AG04450 (cell line): ENCODE measurements at regions not wholly inside any gene's neighbourhood (a gene's known extent, or its start where the extent isn't known, plus 50 kb on each side); places are given as distances from the start of the nearest gene placed in this dataset.

Source experiments
- CTCF ChIA-PET: fragments of 300-600, 350-600 bp; formaldehyde crosslinking; extraction: SDS; loops from one replicate; lab custom pipeline; 2022; ENCODE audit warnings: antibody characterized with exemption, inconsistent platforms; lab: Charles Lee
- POLR2A ChIA-PET: fragments of 350-600 bp; formaldehyde crosslinking; extraction: SDS; loops from one replicate; lab custom pipeline; 2021; ENCODE audit warnings: antibody characterized with exemption, inconsistent platforms; lab: Yijun Ruan, JAX
- DNase-seq: peaks from one replicate; pipeline ENCODE4 v3.0.0-alpha.2; 2011; ENCODE audit warnings: low read depth, low spot score
- H3K27ac ChIP-seq: one replicate; pipeline ENCODE4 v1.5.1; 2012; ENCODE audit warnings: low read depth, low read length, control low read depth
- H3K27me3 ChIP-seq: one replicate; pipeline ENCODE4 v1.6.0; 2012; ENCODE audit warnings: low read length; ENCODE audit not compliant: control insufficient read depth, insufficient read depth
- H3K4me3 ChIP-seq: 2 replicates; pipeline ENCODE4 v1.5.1; 2011; ENCODE audit warnings: mild to moderate bottlenecking, low read depth, low read length, control low read depth
- H3K9me3 ChIP-seq: 2 replicates; pipeline ENCODE4 v1.5.1; 2012; ENCODE audit warnings: low read length; ENCODE audit not compliant: control insufficient read depth, insufficient read depth
- CTCF ChIP-seq: IDR thresholded peaks from 2 replicates; pipeline ENCODE4 v1.5.1; 2011; ENCODE audit warnings: low read depth, low read length, control low read depth, inconsistent platforms

DNA sequence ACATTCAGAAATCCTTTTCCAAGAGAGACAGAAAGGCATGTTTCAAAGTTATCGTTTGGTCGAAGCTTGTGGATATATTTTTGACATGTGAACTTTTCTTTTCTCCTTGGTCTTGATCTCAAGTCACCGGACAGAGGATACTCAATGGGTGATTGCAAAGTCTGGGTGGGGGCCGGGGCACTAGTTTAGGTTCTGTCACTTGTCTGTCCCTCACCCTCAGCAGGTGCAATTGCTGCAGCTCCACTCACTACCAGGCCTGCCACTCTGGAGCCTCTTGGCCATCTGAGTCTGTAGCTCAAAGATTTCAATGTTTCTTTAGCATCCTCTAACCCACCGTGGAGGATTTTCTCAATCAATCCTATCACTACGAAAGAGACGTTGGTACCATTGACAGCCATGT is 246.0 kb upstream of the C1orf174 start:
- Histone ChIP-seq H3K9me3 (peaks cover 57% of the 10 kb centered on the region), H3K27me3 (no peaks in the 10 kb centered on the region), H3K27ac (no peak overlapping the region), H3K4me3 (no peak overlapping the region)
- CTCF ChIA-PET = no interaction called here
- POLR2A ChIA-PET = no interaction called here
- TF ChIP-seq CTCF = no peak
- no peak for DNase-seq

DNA sequence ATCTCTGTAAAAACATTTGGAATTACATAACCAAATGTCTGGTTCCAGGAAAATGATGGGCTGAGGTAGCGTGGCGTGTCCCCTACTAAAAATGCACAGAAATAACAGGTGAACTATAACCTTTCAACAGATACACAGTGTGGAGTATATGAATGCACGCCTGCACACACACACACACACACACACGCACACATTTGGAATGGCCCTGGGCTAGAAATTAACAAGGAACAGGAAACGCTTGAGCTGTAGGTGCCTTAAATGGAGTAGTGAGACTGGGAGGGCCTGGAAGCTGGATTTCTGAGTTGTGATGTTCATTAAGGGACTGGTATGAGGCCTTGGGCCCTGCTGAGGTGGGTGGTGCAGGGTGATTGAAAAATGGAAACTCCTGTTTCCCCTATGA is 246.5 kb upstream of the C1orf174 start:
- ChIA-PET POLR2A (no interaction called here), CTCF (no interaction called here)
- no peaks in the 10 kb centered on the region for H3K27me3 ChIP-seq
- H3K9me3 ChIP-seq = peaks cover 52% of the 10 kb centered on the region
- H3K4me3 ChIP-seq = no peak overlapping the region
- no peak for TF ChIP-seq CTCF
- DNase-seq = no peak
- H3K27ac ChIP-seq = no peak overlapping the region

GRCh38 chr1:4147509-4147908 is 247.4 kb upstream of the C1orf174 start:
- DNase-seq = no peak
- Histone ChIP-seq H3K27ac (no peak overlapping the region), H3K4me3 (no peak overlapping the region), H3K9me3 (peaks cover 52% of the 10 kb centered on the region), H3K27me3 (no peaks in the 10 kb centered on the region)
- TF ChIP-seq CTCF = no peak
- POLR2A ChIA-PET = no interaction called here
- CTCF ChIA-PET = no interaction called here

DNA sequence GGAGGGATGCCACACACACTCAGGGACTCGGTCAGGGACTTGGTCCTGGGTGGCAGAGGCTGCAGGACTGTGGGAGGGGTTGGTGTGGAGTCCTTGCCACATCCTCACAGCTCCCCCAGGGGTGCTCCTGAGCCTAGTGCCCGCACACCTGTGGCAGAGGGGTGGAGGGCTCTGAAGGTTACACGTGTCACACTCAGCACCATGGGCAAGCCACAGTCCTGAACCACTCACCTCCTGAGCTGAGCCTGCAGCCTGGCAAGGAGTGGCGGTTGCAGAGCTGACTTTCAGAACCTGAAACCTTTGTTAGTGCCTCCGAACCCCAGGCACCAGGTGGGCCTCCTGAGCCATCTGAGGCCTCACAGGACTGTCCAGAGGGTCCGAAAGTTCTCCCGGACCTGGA is 249.2 kb upstream of the C1orf174 start:
- CTCF ChIA-PET = no interaction called here
- no peak for TF ChIP-seq CTCF
- DNase-seq = no peak
- no peak overlapping the region for H3K4me3 ChIP-seq
- H3K27me3 ChIP-seq = no peaks in the 10 kb centered on the region
- POLR2A ChIA-PET = no interaction called here
- H3K9me3 ChIP-seq = peaks cover 61% of the 10 kb centered on the region
- H3K27ac ChIP-seq = no peak overlapping the region

GRCh38 chr1:4149831-4150230 is 249.8 kb upstream of the C1orf174 start:
- POLR2A ChIA-PET = no interaction called here
- CTCF ChIA-PET = no interaction called here
- H3K9me3 ChIP-seq = peaks cover 63% of the 10 kb centered on the region
- H3K27me3 ChIP-seq = no peaks in the 10 kb centered on the region
- no peak overlapping the region for H3K27ac ChIP-seq
- TF ChIP-seq CTCF = no peak
- H3K4me3 ChIP-seq = no peak overlapping the region
- no peak for DNase-seq
